DOHH2 (cell line): ENCODE measurements at regions not wholly inside any gene's neighbourhood (a gene's known extent, or its start where the extent isn't known, plus 50 kb on each side); places are given as distances from the start of the nearest gene placed in this dataset.

Source experiments
- EZH2phosphoT487 ChIP-seq: fragments of 200-600 bp; sonication (generic); IDR thresholded peaks from 2 replicates; pipeline ENCODE4 v1.6.1; 2017; ENCODE audit warnings: borderline replicate concordance, mild to moderate bottlenecking, antibody characterized with exemption, low read length, moderate library complexity, mixed read lengths
- TF ChIP-seq, protein P1 (sequence below): fragments of 200-600 bp; sonication (generic); IDR thresholded peaks from one replicate; pipeline ENCODE4 v1.5.1; 2014; ENCODE audit warnings: antibody characterized with exemption, mild to moderate bottlenecking, low read depth, low read length; ENCODE audit not compliant: poor library complexity, severe bottlenecking

DNA sequence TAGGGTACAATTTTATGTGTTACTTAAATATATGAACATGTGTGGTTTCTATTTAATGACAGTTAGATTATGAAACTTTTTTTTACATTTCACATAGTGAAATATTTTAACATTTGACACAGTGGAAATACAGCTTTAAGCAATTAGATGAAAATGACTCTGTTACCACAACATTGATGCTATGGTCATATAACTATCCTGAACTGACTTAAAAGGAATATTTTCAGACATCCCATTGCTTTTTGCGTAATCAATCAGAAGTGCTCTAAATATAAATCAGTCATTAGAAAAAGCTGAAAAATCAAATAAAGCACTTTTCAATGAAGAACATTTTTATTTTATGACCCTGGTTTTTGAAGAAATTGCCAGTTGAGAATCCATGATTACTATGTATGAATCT is 80.3 kb downstream of the UFM1 start:
- TF ChIP-seq, protein P1, sequence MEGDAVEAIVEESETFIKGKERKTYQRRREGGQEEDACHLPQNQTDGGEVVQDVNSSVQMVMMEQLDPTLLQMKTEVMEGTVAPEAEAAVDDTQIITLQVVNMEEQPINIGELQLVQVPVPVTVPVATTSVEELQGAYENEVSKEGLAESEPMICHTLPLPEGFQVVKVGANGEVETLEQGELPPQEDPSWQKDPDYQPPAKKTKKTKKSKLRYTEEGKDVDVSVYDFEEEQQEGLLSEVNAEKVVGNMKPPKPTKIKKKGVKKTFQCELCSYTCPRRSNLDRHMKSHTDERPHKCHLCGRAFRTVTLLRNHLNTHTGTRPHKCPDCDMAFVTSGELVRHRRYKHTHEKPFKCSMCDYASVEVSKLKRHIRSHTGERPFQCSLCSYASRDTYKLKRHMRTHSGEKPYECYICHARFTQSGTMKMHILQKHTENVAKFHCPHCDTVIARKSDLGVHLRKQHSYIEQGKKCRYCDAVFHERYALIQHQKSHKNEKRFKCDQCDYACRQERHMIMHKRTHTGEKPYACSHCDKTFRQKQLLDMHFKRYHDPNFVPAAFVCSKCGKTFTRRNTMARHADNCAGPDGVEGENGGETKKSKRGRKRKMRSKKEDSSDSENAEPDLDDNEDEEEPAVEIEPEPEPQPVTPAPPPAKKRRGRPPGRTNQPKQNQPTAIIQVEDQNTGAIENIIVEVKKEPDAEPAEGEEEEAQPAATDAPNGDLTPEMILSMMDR: no peak
- TF ChIP-seq EZH2phosphoT487: no peak
